Fibroblast of lung (primary cell): ENCODE measurements at regions not wholly inside any gene's neighbourhood (a gene's known extent, or its start where the extent isn't known, plus 50 kb on each side); places are given as distances from the start of the nearest gene placed in this dataset.
"Not testable (repeated sequence)": the region's sequence is repeated elsewhere in the genome, so short reads cannot be mapped to it uniquely, and the experiment has no call there.

ENCODE experiments used
- DNase-seq, 2 donors: peaks; one replicate each; pipeline versions ENCODE4 v3.0.0 to v3.0.0-alpha.2; 2010; ENCODE audit warnings: low read depth in 2 of 2
- H2AFZ ChIP-seq: 2 replicates; pipeline ENCODE4 v1.5.1; 2012; ENCODE audit warnings: low read length, control low read depth, inconsistent platforms
- H3K27ac ChIP-seq: 2 replicates; pipeline ENCODE4 v1.5.1; 2011; ENCODE audit warnings: low read length, control low read depth; ENCODE audit not compliant: insufficient read depth
- H3K27me3 ChIP-seq: 2 replicates; pipeline ENCODE4 v1.5.1; 2011; ENCODE audit warnings: mild to moderate bottlenecking, low read length; ENCODE audit not compliant: control insufficient read depth, insufficient read depth
- H3K36me3 ChIP-seq: 2 replicates; pipeline ENCODE4 v1.5.1; 2011; ENCODE audit warnings: low read length; ENCODE audit not compliant: control insufficient read depth, insufficient read depth
- H3K4me1 ChIP-seq: 2 replicates; pipeline ENCODE4 v1.5.1; 2011; ENCODE audit warnings: low read length; ENCODE audit not compliant: control insufficient read depth, insufficient read depth; ENCODE audit errors: extremely low read depth
- H3K4me2 ChIP-seq: 2 replicates; pipeline ENCODE4 v1.5.1; 2011; ENCODE audit warnings: low read length, control low read depth; ENCODE audit not compliant: insufficient read depth; ENCODE audit errors: extremely low read depth
- H3K4me3 ChIP-seq, 4 experiments: fragments of 200-600 bp in 1 of 4; sonication (generic) in 1 of 4; replicated peaks in 1 of 4; 2 replicates each; pipeline ENCODE4 v1.5.1; 2011 to 2016; ENCODE audit warnings: low read length in 4 of 4, low read depth in 3 of 4, mild to moderate bottlenecking in 3 of 4, control low read depth in 2 of 4, inconsistent platforms in 1 of 4, mixed read lengths in 1 of 4; ENCODE audit not compliant: insufficient read depth in 1 of 4; ENCODE audit errors: control extremely low read depth in 1 of 4
- H3K79me2 ChIP-seq: 2 replicates; pipeline ENCODE4 v1.5.1; 2012; ENCODE audit warnings: mild to moderate bottlenecking, low read length, inconsistent platforms; ENCODE audit not compliant: control insufficient read depth, insufficient read depth
- H3K9ac ChIP-seq: 2 replicates; pipeline ENCODE4 v1.5.1; 2011; ENCODE audit warnings: mild to moderate bottlenecking, low read length, control low read depth; ENCODE audit not compliant: insufficient read depth
- H3K9me3 ChIP-seq: 2 replicates; pipeline ENCODE4 v1.5.1; 2012; ENCODE audit warnings: low read depth, low read length; ENCODE audit not compliant: control insufficient read depth, insufficient read depth
- H4K20me1 ChIP-seq: 2 replicates; pipeline ENCODE4 v1.5.1; 2011; ENCODE audit warnings: low read length; ENCODE audit not compliant: control insufficient read depth, insufficient read depth; ENCODE audit errors: extremely low read depth
- EZH2 ChIP-seq: IDR thresholded peaks from 2 replicates; pipeline ENCODE4 v1.5.1; 2012; ENCODE audit warnings: low read length, control low read depth, mild to moderate bottlenecking; ENCODE audit errors: missing control alignments
- TF ChIP-seq, protein P1 (sequence below), 2 donors: IDR thresholded peaks in 1 of 2; conservative IDR thresholded peaks in 1 of 2; 1 replicate in 1 of 2; 2 replicates in 1 of 2; pipeline ENCODE4 v1.5.1; 2011 to 2012; ENCODE audit warnings: low read length in 2 of 2, control low read depth in 1 of 2, inconsistent platforms in 1 of 2, low read depth in 1 of 2, mild to moderate bottlenecking in 1 of 2

DNA sequence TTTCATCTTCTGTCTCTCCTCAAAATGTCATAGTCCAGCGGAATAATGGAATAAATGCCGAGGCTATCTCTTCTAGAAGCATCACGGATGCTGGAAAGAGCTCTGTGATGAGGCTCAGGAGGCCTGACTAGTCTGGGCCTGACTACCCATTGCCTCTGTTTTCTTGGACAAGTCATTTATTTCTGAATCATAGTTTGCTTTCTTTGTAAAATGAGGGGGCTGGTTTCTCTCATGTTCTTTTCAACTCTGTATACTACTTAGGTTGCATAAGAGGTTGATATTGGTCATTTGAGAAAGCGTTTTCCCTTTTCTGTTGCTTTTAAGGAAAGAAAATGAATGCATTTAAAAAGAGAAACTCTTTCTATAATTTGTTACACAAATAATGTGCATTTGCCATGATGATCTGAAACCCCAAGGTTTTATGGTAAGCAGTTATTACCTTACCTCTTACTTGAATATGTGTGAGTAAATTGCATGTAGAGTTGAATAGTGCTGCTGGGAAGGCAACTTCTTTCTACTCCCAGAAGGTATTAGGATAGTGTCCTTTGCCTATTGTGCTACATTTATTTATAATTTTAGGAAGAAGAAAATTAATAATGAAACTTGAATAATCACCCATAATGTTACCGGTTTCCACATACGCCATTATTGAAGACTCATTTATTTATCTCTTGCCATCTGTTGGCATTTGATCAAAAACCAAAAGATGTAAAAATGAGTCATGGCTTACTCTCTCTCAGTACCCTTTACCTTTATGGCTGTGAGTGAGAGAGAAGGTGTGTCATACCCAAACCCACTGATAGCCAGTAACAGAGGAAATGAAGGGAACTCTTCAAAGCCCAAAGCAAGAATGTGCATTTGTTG lies 179.1 kb downstream of the FASLG start:
- H3K9me3 ChIP-seq: no peaks in the 10 kb centered on the region
- H3K4me2 ChIP-seq: no peak overlapping the region
- H3K27ac ChIP-seq: no peak overlapping the region
- no peak overlapping the region for H3K4me3 ChIP-seq
- H3K27me3 ChIP-seq: no peaks in the 10 kb centered on the region
- no peak overlapping the region for H3K9ac ChIP-seq
- no peaks in the 10 kb centered on the region for H4K20me1 ChIP-seq
- no peaks in the 10 kb centered on the region for H3K4me1 ChIP-seq
- H2AFZ ChIP-seq: no peak overlapping the region
- no peaks in the 10 kb centered on the region for H3K79me2 ChIP-seq
- no peak for TF ChIP-seq EZH2
- TF ChIP-seq, protein P1, sequence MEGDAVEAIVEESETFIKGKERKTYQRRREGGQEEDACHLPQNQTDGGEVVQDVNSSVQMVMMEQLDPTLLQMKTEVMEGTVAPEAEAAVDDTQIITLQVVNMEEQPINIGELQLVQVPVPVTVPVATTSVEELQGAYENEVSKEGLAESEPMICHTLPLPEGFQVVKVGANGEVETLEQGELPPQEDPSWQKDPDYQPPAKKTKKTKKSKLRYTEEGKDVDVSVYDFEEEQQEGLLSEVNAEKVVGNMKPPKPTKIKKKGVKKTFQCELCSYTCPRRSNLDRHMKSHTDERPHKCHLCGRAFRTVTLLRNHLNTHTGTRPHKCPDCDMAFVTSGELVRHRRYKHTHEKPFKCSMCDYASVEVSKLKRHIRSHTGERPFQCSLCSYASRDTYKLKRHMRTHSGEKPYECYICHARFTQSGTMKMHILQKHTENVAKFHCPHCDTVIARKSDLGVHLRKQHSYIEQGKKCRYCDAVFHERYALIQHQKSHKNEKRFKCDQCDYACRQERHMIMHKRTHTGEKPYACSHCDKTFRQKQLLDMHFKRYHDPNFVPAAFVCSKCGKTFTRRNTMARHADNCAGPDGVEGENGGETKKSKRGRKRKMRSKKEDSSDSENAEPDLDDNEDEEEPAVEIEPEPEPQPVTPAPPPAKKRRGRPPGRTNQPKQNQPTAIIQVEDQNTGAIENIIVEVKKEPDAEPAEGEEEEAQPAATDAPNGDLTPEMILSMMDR (conservative IDR thresholded peaks at IDR 0.05 in 1 of 2, IDR thresholded peaks at IDR 0.05 in 1 of 2; ENCODE audit: low read depth in 1 of 2, low read length in 2 of 2): no peak
- DNase-seq: peak in 1 of 2 donors; percentile 44
- no peaks in the 10 kb centered on the region for H3K36me3 ChIP-seq

DNA sequence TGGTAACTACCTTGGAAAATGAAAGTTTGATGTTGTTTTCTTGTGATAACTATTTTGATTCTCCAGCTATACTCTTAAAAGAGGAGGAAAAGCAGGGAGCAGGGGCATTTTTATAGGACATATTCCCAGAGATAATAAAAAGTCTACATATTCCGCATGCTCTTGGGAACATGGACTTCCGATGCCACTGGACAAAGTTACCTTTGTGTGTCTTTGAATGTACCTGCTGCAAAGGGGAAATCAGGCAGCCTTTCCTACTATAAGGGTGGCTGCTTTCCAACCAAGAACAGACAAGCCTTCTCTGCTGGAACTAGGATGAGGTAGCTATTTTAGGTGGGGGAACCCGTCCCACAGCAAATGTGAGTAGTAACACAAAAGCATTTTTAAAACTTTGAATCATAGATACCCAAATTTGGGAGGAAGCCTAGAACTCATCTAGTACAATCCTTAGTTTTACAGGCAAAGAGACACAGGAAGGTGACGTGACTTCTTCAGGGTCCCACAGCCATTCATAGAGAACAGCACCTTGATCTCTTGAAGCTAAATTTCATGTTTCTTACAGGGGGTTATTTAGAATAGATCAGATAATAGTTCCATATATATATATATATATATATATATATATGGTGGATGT lies 179.9 kb downstream of the FASLG start:
- Histone ChIP-seq H3K9me3 (no peaks in the 10 kb centered on the region), H3K9ac (no peak overlapping the region), H2AFZ (no peak overlapping the region), H3K27me3 (no peaks in the 10 kb centered on the region), H3K27ac (no peak overlapping the region), H3K4me2 (no peak overlapping the region), H3K4me1 (no peaks in the 10 kb centered on the region), H3K79me2 (no peaks in the 10 kb centered on the region), H4K20me1 (no peaks in the 10 kb centered on the region), H3K4me3 (no peak overlapping the region), H3K36me3 (no peaks in the 10 kb centered on the region)
- no peak for DNase-seq
- TF ChIP-seq EZH2: no peak
- TF ChIP-seq, protein P1 (conservative IDR thresholded peaks at IDR 0.05 in 1 of 2, IDR thresholded peaks at IDR 0.05 in 1 of 2; ENCODE audit: low read depth in 1 of 2, low read length in 2 of 2): no peak

DNA sequence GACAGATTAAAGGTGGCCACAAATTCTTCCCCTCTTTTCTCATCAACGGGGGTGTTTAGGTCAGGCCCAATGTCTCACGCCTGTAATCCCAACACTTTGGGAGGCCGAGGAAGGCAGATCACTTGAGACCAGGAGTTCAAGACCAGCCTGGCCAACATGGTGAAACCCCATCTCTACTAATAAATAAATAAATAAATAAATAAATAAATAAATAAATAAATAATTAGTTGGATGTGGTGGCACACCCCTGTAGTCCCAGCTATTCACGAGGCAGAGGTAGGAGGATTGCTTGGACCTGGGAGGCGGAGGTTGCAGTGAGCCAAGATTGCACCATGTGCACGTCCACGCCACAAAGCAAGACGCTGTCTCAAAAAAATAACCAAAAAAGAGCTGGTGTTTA lies 180.7 kb downstream of the FASLG start:
- not testable (repeated sequence) for H3K27me3 ChIP-seq, H3K79me2 ChIP-seq, H4K20me1 ChIP-seq, H3K36me3 ChIP-seq, H3K4me2 ChIP-seq, H3K9ac ChIP-seq, H3K4me3 ChIP-seq, H3K27ac ChIP-seq, H2AFZ ChIP-seq, H3K4me1 ChIP-seq, H3K9me3 ChIP-seq, DNase-seq
